OCI-LY1 (cell line): ENCODE measurements at regions not wholly inside any gene's neighbourhood (a gene's known extent, or its start where the extent isn't known, plus 50 kb on each side); places are given as distances from the start of the nearest gene placed in this dataset.

Experiments used
- H2AFZ ChIP-seq: fragments of 200-600 bp; sonication (generic), shearing (Covaris generic); 2 replicates; pipeline ENCODE4 v1.6.0; 2014; ENCODE audit warnings: antibody characterized with exemption, mild to moderate bottlenecking, low read length
- H3F3A ChIP-seq: fragments of 200-600 bp; sonication (generic), shearing (Covaris generic); 2 replicates; pipeline ENCODE4 v1.6.0; 2014; ENCODE audit warnings: mild to moderate bottlenecking, antibody characterized with exemption, low read length, moderate library complexity; ENCODE audit not compliant: insufficient read depth
- H3K27ac ChIP-seq: fragments of 200-600 bp; sonication (generic); 2 replicates; pipeline ENCODE4 v1.5.1; 2014; ENCODE audit warnings: low read length, mixed run types, mild to moderate bottlenecking, low read depth; ENCODE audit not compliant: poor library complexity, severe bottlenecking
- H3K27me3 ChIP-seq: fragments of 200-600 bp; sonication (generic); 2 replicates; pipeline ENCODE4 v1.6.0; 2014; ENCODE audit warnings: antibody characterized with exemption, mild to moderate bottlenecking, low read length, moderate library complexity; ENCODE audit not compliant: insufficient read depth
- H3K36me3 ChIP-seq: fragments of 200-600 bp; sonication (generic); 2 replicates; pipeline ENCODE4 v1.6.1; 2014; ENCODE audit warnings: mild to moderate bottlenecking, antibody characterized with exemption, low read length, moderate library complexity, mixed read lengths; ENCODE audit not compliant: insufficient read depth
- H3K4me1 ChIP-seq: fragments of 200-600 bp; sonication (generic); 2 replicates; pipeline ENCODE4 v1.5.1; 2014; ENCODE audit warnings: mild to moderate bottlenecking, low read length, moderate library complexity; ENCODE audit not compliant: insufficient read depth, severe bottlenecking
- H3K4me2 ChIP-seq: fragments of 200-600 bp; sonication (generic), shearing (Covaris generic); 2 replicates; pipeline ENCODE4 v1.6.1; 2014; ENCODE audit warnings: low read length
- H3K4me3 ChIP-seq: fragments of 200-600 bp; sonication (generic); 2 replicates; pipeline ENCODE4 v1.5.1; 2014; ENCODE audit warnings: low read length, low read depth, mild to moderate bottlenecking, mixed read lengths; ENCODE audit not compliant: poor library complexity, severe bottlenecking
- H3K79me2 ChIP-seq: fragments of 200-600 bp; shearing (Covaris generic); 2 replicates; pipeline ENCODE4 v1.6.1; 2016; ENCODE audit warnings: mixed run types, low read length, mixed read lengths; ENCODE audit not compliant: insufficient read depth
- H3K9ac ChIP-seq: fragments of 200-600 bp; sonication (generic), shearing (Covaris generic); 2 replicates; pipeline ENCODE4 v1.6.1; 2014; ENCODE audit warnings: mild to moderate bottlenecking, low read length, mixed read lengths
- H3K9me2 ChIP-seq: fragments of 200-600 bp; sonication (generic), shearing (Covaris generic); 2 replicates; pipeline ENCODE4 v1.6.1; 2014; ENCODE audit warnings: low read depth, mild to moderate bottlenecking, low read length, mixed read lengths
- H3K9me3 ChIP-seq: fragments of 200-600 bp; shearing (Covaris generic); 2 replicates; pipeline ENCODE4 v1.6.1; 2014; ENCODE audit warnings: low read length, mixed read lengths
- H4K20me1 ChIP-seq: fragments of 200-600 bp; sonication (generic), shearing (Covaris generic); 2 replicates; pipeline ENCODE4 v1.6.0; 2016; ENCODE audit warnings: mild to moderate bottlenecking, low read length; ENCODE audit not compliant: insufficient read depth
- EZH2 ChIP-seq: fragments of 200-600 bp; sonication (generic), shearing (Covaris generic); IDR thresholded peaks from 2 replicates; pipeline ENCODE4 v1.8.0; 2017; ENCODE audit warnings: borderline replicate concordance, mixed run types, mild to moderate bottlenecking, antibody characterized with exemption, low read length, moderate library complexity, mixed read lengths
- TF ChIP-seq, protein P1 (sequence below): fragments of 200-600 bp; sonication (generic), shearing (Covaris generic); IDR thresholded peaks from 2 replicates; pipeline ENCODE4 v1.5.1; 2017; ENCODE audit warnings: mild to moderate bottlenecking, antibody characterized with exemption, low read length, moderate library complexity, mixed read lengths

DNA sequence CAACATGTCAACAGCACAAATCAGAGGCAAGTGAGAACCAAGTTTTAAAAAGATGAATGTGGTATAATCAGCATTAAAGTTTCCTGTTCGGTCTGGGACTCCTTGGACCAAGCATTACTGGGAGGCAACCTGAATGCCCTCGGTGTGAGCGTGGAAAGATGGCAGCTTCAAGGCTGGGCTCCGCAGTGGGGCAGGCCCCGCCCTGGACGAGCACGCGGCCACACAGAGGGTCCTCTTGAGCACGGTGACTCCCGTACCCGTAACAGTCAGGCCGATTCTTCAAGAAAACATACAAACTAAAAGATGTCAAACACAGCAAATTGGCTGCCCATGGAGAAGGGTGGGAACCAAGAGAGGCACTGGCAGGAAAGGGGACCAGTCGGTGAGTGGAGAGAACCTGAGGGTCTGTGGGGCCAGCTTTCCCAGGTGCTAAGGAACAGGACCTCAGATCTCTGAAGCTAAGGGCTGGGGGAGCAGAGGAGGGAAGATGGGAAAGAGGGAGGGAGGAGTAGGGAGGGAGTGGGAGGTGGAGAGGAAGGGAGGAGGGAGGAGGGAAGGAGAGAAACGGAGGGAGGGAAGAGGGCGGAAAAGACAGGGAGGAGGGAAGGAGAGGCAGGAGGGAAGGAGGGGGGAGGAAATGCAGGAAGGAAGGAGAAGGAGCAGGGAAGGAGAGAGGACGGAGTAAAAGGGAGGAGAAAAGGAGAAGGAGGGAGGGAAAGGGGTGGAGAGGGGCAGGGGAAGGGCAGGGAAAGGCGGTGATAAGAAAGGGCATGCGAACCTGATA is 71.2 kb upstream of the FAM20C start:
- Histone ChIP-seq H3K79me2 (no peaks in the 10 kb centered on the region), H4K20me1 (no peaks in the 10 kb centered on the region), H3K9me2 (no peaks in the 10 kb centered on the region), H3K36me3 (no peaks in the 10 kb centered on the region), H3F3A (no peaks in the 10 kb centered on the region), H3K9ac (no peak overlapping the region), H3K4me1 (no peaks in the 10 kb centered on the region), H3K4me2 (no peak overlapping the region), H3K9me3 (no peaks in the 10 kb centered on the region), H3K27ac (no peak overlapping the region), H3K27me3 (peaks cover 4% of the 10 kb centered on the region; the same call in 1 of the 2 replicates), H3K4me3 (no peak overlapping the region), H2AFZ (no peak overlapping the region)
- TF ChIP-seq, protein P1, sequence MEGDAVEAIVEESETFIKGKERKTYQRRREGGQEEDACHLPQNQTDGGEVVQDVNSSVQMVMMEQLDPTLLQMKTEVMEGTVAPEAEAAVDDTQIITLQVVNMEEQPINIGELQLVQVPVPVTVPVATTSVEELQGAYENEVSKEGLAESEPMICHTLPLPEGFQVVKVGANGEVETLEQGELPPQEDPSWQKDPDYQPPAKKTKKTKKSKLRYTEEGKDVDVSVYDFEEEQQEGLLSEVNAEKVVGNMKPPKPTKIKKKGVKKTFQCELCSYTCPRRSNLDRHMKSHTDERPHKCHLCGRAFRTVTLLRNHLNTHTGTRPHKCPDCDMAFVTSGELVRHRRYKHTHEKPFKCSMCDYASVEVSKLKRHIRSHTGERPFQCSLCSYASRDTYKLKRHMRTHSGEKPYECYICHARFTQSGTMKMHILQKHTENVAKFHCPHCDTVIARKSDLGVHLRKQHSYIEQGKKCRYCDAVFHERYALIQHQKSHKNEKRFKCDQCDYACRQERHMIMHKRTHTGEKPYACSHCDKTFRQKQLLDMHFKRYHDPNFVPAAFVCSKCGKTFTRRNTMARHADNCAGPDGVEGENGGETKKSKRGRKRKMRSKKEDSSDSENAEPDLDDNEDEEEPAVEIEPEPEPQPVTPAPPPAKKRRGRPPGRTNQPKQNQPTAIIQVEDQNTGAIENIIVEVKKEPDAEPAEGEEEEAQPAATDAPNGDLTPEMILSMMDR, result no peak
- no peak for TF ChIP-seq EZH2

- Histone ChIP-seq H3K36me3 (no peaks in the 10 kb centered on the region), H3K27ac (no peak overlapping the region), H4K20me1 (no peaks in the 10 kb centered on the region), H3K9me3 (no peaks in the 10 kb centered on the region), H3K79me2 (no peaks in the 10 kb centered on the region), H3K4me2 (no peak overlapping the region), H2AFZ (no peak overlapping the region), H3K4me3 (no peak overlapping the region), H3F3A (no peaks in the 10 kb centered on the region), H3K4me1 (no peaks in the 10 kb centered on the region), H3K9me2 (no peaks in the 10 kb centered on the region), H3K27me3 (peaks cover 10% of the 10 kb centered on the region; the same call in 1 of the 2 replicates), H3K9ac (no peak overlapping the region)
- TF ChIP-seq EZH2, result no peak
- TF ChIP-seq, protein P1, result no peak
These were observed 69.1 kb upstream of the FAM20C start for GRCh38 chr7:123237-123636.

DNA sequence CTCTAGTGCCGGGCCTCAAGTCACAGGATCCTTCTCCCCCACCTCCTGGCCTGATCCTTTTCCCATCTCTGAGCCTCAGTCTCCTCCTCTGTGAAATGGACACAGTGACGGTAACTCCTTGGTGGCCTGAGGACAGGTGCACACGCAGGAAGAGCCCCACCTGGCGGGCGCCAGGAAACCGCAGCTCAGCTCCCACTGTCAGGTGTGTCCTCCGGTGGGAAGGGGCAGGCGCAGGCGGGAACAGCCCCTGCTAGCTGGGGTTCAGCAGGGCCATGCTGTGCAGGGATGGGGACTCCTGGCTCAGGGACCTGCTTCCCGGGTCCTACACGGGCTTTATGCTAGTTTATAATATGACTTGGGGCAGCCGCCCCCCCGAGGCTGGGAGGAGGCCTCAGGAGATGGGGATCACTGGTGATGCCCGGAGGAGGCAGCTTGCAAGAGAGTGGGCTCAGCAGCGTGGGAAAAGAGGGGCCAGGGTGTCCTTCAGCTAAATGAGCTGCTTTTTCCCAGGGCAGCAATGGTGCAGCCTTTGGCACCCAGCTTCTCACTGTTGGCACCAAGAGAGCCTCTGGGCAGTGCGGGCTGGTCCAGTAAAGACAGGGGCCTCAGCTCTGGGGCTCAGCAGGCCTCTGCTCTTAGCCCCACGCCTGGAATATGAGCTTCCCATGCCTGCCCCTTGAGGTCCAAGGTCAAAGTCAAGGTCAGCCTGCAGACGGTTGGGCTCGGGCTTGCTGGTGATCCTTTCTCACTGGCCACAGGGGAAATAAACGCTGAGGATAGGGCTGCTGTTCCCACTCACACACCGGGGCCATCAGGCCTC is 68.0 kb upstream of the FAM20C start:
- no peaks in the 10 kb centered on the region for H4K20me1 ChIP-seq
- no peak for TF ChIP-seq EZH2
- TF ChIP-seq, protein P1, result peak; percentile 59
- no peak overlapping the region for H3K4me2 ChIP-seq
- no peaks in the 10 kb centered on the region for H3K36me3 ChIP-seq
- H3K4me3 ChIP-seq, result no peak overlapping the region
- H3F3A ChIP-seq, result no peaks in the 10 kb centered on the region
- no peaks in the 10 kb centered on the region for H3K9me2 ChIP-seq
- H3K79me2 ChIP-seq, result no peaks in the 10 kb centered on the region
- no peaks in the 10 kb centered on the region for H3K9me3 ChIP-seq
- no peak overlapping the region for H3K27ac ChIP-seq
- no peaks in the 10 kb centered on the region for H3K4me1 ChIP-seq
- no peak overlapping the region for H2AFZ ChIP-seq
- H3K27me3 ChIP-seq, result peaks cover 12% of the 10 kb centered on the region; the same call in 1 of the 2 replicates
- no peak overlapping the region for H3K9ac ChIP-seq
